HEK293 (cell line): ENCODE measurements at regions not wholly inside any gene's neighbourhood (a gene's known extent, or its start where the extent isn't known, plus 50 kb on each side); places are given as distances from the start of the nearest gene placed in this dataset.

Source experiments
- AEBP2 ChIP-seq: fragments of 450-650 bp; formaldehyde crosslinking; IDR thresholded peaks from 2 replicates; pipeline ENCODE4 v1.5.1; 2016; ENCODE audit warnings: missing biosample characterization, missing genetic modification characterization, borderline replicate concordance
- INSM2 ChIP-seq: fragments of 450-650 bp; formaldehyde crosslinking; IDR thresholded peaks from 2 replicates; pipeline ENCODE4 v1.5.1; 2016; ENCODE audit warnings: missing biosample characterization, missing genetic modification characterization
- KLF9 ChIP-seq: fragments of 450-650 bp; formaldehyde crosslinking; IDR thresholded peaks from 2 replicates; pipeline ENCODE4 v1.5.1; 2016; ENCODE audit warnings: missing biosample characterization, missing genetic modification characterization, low read depth
- SETDB1 ChIP-seq: IDR thresholded peaks from one replicate; pipeline ENCODE4 v1.6.1; 2017; ENCODE audit warnings: mild to moderate bottlenecking, low read length, moderate library complexity, mixed read lengths; ENCODE audit not compliant: insufficient read length
- ZBTB7A ChIP-seq: fragments of 450-650 bp; formaldehyde crosslinking; IDR thresholded peaks from 2 replicates; pipeline ENCODE4 v1.5.1; 2016; ENCODE audit warnings: low read depth, missing biosample characterization, missing genetic modification characterization
- ZNF138 ChIP-seq: fragments of 450-650 bp; formaldehyde crosslinking; IDR thresholded peaks from 2 replicates; pipeline ENCODE4 v1.5.1; 2016; ENCODE audit warnings: missing biosample characterization, missing genetic modification characterization, borderline replicate concordance
- ZNF248 ChIP-seq: fragments of 450-650 bp; formaldehyde crosslinking; IDR thresholded peaks from 2 replicates; pipeline ENCODE4 v1.5.1; 2017; ENCODE audit warnings: missing biosample characterization, missing genetic modification characterization
- ZNF274 ChIP-seq, 2 experiments: fragments of 200-500 bp in 1 of 2; fragments of 450-650 bp in 1 of 2; sonication (Bioruptor generic) in 1 of 2; formaldehyde crosslinking in 1 of 2; IDR thresholded peaks; 2 replicates each; pipeline versions ENCODE4 v1.5.1 to v1.6.1; 2014 to 2016; ENCODE audit warnings: borderline replicate concordance in 1 of 2, inconsistent platforms in 1 of 2, low read length in 1 of 2, missing biosample characterization in 1 of 2, missing genetic modification characterization in 1 of 2
- ZNF302 ChIP-seq: fragments of 450-650 bp; formaldehyde crosslinking; IDR thresholded peaks from 2 replicates; pipeline ENCODE4 v1.5.1; 2016; ENCODE audit warnings: missing biosample characterization, missing genetic modification characterization, low read depth
- ZNF404 ChIP-seq: fragments of 450-650 bp; formaldehyde crosslinking; IDR thresholded peaks from 2 replicates; pipeline ENCODE4 v1.5.1; 2017; ENCODE audit warnings: missing biosample characterization, missing genetic modification characterization
- ZNF423 ChIP-seq: fragments of 450-650 bp; formaldehyde crosslinking; IDR thresholded peaks from 2 replicates; pipeline ENCODE4 v1.5.1; 2016; ENCODE audit warnings: missing biosample characterization, missing genetic modification characterization
- TF ChIP-seq, protein P1 (sequence below): fragments of 450-650 bp; formaldehyde crosslinking; IDR thresholded peaks from 2 replicates; pipeline ENCODE4 v1.5.1; 2016; ENCODE audit warnings: missing biosample characterization, missing genetic modification characterization

DNA sequence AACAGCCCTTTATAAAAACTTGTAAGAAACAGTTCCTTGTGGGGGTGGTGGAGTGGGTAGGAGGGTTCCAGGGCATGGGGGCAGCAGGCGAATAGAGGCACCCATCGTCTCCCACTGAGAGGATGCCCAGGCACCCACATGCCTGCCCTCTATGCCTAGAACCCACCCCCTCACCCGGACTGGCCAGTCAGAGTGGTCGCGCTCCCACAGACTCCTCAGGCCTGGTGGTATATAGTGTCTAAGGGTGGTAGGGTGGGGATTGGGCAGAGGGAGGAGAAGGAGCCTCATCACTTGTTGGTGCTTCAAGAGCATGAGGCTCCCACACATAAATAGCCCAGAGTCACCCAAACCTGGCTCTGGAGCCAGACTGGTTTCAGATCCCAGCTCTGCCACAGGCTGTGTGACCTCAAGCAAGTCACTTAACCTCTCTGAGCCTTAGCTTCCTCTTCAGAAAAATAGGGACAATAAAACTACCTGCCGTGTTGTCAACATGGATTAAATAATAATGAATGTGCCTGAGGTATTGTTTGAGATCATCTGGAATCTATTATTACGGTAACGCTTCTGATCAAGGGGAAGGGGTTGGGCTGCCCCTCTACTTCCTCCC lies 262.1 kb downstream of the UACA start:
- TF ChIP-seq ZNF274 (IDR thresholded peaks at IDR 0.05; ENCODE audit: low read length): no peak
- no peak for TF ChIP-seq ZNF274 (tag by site-specific recombination; IDR thresholded peaks at IDR 0.05; ENCODE audit: borderline replicate concordance)
- no peak for TF ChIP-seq KLF9 (tag by site-specific recombination)
- TF ChIP-seq ZNF302 (tag by site-specific recombination): no peak
- TF ChIP-seq SETDB1: no peak
- TF ChIP-seq, protein P1, sequence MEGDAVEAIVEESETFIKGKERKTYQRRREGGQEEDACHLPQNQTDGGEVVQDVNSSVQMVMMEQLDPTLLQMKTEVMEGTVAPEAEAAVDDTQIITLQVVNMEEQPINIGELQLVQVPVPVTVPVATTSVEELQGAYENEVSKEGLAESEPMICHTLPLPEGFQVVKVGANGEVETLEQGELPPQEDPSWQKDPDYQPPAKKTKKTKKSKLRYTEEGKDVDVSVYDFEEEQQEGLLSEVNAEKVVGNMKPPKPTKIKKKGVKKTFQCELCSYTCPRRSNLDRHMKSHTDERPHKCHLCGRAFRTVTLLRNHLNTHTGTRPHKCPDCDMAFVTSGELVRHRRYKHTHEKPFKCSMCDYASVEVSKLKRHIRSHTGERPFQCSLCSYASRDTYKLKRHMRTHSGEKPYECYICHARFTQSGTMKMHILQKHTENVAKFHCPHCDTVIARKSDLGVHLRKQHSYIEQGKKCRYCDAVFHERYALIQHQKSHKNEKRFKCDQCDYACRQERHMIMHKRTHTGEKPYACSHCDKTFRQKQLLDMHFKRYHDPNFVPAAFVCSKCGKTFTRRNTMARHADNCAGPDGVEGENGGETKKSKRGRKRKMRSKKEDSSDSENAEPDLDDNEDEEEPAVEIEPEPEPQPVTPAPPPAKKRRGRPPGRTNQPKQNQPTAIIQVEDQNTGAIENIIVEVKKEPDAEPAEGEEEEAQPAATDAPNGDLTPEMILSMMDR (tag by site-specific recombination): no peak
- no peak for TF ChIP-seq AEBP2 (tag by site-specific recombination)
- no peak for TF ChIP-seq ZBTB7A (tag by site-specific recombination)
- no peak for TF ChIP-seq ZNF248 (tag by site-specific recombination)
- no peak for TF ChIP-seq ZNF404 (tag by site-specific recombination)
- no peak for TF ChIP-seq ZNF138
- no peak for TF ChIP-seq ZNF423 (tag by site-specific recombination)
- no peak for TF ChIP-seq INSM2 (tag by site-specific recombination)
